ENCODE measurements at regions not wholly inside any gene's neighbourhood (a gene's known extent, or its start where the extent isn't known, plus 50 kb on each side); places are given as distances from the start of the nearest gene placed in this dataset.

DNA sequence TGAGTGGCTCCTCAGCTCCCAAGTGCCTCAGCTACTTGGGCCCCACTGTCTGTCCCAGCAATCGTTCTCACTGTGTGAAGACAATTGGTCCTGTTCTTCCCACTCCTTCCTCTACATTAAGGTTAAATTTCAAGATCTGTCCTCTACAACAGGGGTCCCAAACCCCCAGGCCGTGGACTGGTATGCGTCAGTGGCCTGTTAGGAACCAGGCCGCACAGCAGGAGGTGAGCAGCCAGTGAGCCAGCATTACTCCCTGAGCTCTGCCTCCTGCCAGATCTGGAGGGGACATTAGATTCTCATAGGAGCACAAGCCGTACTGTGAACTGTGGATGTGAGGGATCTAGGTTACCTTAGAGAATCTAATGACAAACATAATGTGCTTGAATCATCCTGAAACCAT is 376.9 kb upstream of the FZD8 start:
- TF ChIP-seq CTCF (IDR thresholded peaks at IDR 0.05) (no peak), EZH2 (IDR thresholded peaks at IDR 0.05; ENCODE audit: borderline replicate concordance, insufficient read depth, low read depth, low read length, poor library complexity, severe bottlenecking) (no peak)

Data from B cell (primary cell).